LNCAP (cell line): ENCODE measurements at regions not wholly inside any gene's neighbourhood (a gene's known extent, or its start where the extent isn't known, plus 50 kb on each side); places are given as distances from the start of the nearest gene placed in this dataset.

Experiments used
- CTCF ChIP-seq: fragments of 450-650 bp; IDR thresholded peaks from 2 replicates; pipeline ENCODE4 v1.5.1; 2017; ENCODE audit warnings: mild to moderate bottlenecking

- TF ChIP-seq CTCF, result no peak
Observed at GRCh38 chr3:11706604-11707003, 62.9 kb upstream of the VGLL4 start.

- no peak for TF ChIP-seq CTCF
Observed at GRCh38 chr3:11705049-11705448, 61.3 kb upstream of the VGLL4 start.

- TF ChIP-seq CTCF, result no peak
Observed at GRCh38 chr3:11703146-11703545, 59.4 kb upstream of the VGLL4 start.

- no peak for TF ChIP-seq CTCF
Observed at GRCh38 chr3:11699083-11699427, 55.3 kb upstream of the VGLL4 start.

- no peak for TF ChIP-seq CTCF
Observed at GRCh38 chr3:11698326-11699082, 54.8 kb upstream of the VGLL4 start.

- TF ChIP-seq CTCF, result no peak
Observed at GRCh38 chr3:11697701-11698100, 54.0 kb upstream of the VGLL4 start.

- TF ChIP-seq CTCF, result no peak
Observed at GRCh38 chr3:11696054-11696453, 52.3 kb upstream of the VGLL4 start.
